ENCODE measurements at regions not wholly inside any gene's neighbourhood (a gene's known extent, or its start where the extent isn't known, plus 50 kb on each side); places are given as distances from the start of the nearest gene placed in this dataset.

DNA sequence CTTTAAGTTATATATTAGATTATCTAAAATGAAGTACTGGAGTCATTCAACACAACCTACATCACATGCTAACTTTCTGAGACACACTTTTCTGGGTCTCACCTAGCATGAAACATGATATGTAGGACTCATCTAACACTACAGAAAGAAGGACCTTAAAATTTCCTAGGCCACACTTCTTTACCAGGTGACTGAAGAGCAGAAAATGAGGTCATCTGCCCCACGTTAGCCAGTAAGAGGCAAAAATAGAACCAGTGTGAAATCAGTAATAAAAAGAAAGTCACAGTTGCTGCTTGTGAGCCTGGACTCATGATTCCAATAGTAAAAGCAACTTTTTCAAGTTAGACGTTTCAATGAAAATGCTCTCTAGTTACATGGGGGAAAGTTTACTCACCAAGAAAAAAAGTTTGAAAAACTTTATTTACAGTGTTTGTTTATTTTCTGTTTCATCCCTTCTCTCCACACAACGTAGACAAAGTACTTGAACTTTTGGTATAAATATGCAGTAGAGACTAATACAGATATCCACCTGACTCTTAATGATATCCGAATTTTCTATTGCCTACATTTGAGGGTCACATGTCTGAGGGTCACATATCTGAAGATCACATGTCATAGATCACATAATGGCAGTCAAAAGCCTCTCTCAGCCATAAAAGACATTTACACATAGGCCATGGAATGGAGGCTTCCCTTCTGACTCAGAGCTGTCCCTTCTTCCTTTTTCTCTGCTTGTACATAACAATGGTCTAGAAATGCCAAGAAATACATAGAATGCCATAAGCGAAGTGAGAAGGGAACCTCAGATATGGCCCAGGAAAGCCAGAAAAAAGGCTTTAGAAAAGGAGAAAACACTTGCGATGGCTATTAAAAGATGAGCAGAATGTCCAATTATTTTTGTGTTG, 362.9 kb downstream of the ZEB2 start:
- no peak for DNase-seq (ENCODE audit: low spot score)

DNA sequence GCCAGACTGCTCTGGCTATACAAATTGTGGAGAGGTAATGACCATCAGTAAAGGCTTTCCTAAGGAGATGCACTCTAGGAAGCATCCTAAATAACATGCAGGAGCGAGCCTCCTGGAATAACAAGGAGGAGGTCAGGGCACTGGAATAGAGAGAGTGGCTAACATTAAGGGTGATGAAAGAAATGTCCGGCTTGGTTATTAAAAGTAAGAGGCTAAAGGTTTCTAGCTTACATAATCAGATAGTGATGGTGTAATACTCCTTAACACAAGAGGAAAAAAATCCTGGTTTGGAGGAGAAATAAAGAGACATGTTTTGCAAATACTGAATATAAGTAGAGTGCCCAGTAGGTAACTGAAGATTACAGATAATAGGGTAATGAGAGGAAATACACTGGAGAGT, 365.7 kb downstream of the ZEB2 start:
- DNase-seq (ENCODE audit: low spot score) = no peak

DNA sequence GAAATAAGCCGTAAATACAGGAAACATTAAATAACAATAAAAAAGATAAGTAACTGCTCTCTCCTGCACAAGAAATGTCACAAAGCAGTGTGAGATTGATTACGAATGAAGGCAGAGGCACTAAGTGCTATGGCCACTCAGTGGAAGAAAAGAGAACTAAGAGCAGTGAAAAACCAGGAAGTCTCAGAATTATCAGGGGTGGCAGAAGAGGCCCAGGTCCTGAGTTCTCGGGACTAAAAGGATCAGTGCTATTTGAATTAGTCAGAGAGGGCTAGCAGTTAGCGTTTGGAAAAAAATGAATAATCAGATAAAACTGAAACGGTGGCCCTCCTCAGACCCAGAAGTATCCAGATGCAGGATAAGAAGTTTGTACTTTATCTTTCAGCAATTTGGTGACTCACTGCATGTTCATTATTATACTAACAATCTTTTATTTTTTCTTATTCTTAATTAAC, 367.1 kb downstream of the ZEB2 start:
- no peak for DNase-seq (ENCODE audit: low spot score)

DNA sequence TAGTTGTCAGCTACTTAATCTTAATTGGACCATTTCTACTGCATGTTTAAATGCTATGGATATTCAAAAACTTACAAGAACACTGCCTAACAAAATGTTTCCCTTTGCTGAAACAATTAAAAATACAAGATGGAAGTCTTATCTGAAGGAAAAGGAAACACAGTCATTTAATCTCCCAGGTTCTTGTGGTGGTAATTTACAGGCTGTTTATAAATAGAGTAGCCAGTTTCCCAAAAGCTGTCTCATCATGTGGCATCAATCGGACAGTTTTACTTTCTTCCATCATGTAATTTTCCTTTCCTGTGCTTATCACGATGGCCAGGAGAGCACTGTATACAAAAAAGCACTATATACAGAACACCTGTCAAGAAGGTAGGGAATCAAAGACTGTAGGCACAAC, 368.1 kb downstream of the ZEB2 start:
- no peak for DNase-seq (ENCODE audit: low spot score)

DNA sequence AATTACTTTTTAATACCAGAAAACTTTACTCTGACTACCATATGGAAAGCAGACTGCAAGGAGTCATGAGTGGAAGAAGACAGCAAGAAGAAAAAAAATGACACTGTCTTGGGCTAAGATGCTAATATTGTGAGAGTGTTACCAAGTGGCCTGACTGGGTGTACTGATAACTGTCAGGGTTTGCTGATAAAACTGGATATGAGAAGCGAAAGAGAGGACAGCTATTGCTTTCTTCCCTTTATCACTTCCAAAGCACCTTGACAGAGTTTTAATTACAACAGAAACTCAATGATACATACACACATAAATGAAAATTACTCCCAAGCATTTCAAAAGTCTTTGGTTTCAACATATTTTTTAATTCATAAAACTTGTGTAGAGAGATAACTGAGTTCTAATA, 368.5 kb downstream of the ZEB2 start:
- no peak for DNase-seq (ENCODE audit: low spot score)

DNA sequence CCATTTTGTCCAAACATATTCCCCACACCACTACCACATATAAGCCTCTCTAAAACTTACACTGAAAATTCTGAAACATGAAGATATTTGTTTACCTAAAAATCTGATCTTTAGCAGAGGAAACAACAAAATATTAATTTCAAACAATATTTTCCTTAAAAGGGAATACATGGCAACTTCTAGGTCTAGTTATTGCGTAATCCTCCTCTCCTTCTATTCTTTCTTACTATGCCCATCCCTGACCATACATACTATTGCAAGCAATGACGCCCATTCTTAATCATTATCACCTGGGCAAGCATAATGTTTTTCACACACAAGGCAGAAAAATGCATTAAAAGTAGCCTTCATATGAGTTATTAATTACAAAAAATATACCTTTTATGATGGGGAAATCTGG, 372.6 kb downstream of the ZEB2 start:
- DNase-seq (ENCODE audit: low spot score) = no peak

DNA sequence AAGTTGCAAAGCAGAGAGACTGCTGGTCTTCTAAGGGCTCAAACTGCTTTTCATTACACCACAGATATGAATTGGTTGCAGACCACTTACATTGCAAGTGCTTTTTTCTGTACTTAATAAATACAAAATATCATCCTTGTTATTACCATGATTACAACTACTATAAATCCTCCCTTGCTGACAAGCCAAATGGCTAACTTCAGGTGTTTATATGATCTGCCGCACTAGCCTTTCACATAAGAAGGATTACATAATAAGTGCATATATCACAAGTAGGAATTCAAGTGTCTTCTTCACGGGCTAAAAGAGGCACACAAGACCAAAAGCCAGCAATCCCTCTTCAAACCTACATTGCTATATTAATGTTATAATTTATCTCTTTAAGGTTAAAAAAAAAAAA, 373.0 kb downstream of the ZEB2 start:
- no peak for DNase-seq (ENCODE audit: low spot score)

DNA sequence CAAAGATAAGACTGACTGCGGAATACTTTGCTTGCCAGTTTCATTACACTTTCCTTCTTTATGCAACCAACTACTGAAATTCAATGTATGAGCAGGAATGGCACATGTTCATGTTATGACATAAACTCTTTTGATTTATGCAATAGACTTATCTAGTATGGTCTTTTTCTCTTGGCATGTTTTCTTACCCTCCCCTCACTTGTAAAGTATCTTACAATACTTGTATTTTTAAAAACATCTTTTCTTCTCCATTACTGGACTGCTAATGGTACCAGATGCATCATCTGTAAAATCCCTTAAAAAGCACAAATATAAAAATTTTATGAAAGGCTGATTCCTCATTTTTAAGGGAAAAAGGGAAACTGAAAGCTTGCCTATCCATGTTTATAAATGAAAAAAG, 373.8 kb downstream of the ZEB2 start:
- no peak for DNase-seq (ENCODE audit: low spot score)

DNA sequence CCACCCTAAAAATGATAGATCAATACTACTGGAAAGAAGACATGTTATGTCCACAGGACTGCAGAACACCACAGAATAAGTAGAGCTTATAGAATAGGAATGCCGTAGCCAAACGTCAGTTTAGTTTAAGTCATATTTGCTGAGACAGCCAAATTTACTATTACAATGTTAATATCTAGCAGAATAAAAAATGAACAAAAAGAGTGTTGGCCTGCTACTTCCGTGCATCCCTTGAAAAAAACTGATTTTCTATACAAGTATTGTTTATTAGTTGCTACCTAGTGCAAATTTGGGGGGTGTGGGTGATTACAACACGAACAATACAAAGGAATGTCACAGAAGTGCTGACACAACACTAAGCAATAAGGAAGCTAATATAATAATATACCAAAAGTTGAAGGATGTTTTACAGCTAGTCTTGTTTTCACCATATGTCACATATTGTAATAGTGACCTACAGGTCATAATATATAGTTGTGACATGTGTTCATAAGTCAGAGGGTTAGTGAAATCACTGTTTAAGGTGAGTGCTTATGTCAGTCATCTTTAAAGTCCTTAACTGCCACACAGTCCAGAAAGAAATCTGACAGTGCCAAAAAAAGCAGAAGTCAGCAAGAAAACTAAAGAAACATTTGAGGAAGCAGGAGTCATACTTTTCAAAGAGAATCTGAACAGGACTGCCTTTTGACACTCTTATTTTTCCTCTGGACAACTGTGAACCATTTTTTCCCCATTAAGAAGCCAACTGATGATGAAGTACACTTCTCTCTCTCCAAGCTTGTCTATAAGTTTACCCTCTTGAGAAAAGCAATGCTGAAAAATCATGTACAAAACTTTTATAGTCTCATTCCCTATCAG, 376.4 kb downstream of the ZEB2 start:
- no peak for DNase-seq (ENCODE audit: low spot score)

DNA sequence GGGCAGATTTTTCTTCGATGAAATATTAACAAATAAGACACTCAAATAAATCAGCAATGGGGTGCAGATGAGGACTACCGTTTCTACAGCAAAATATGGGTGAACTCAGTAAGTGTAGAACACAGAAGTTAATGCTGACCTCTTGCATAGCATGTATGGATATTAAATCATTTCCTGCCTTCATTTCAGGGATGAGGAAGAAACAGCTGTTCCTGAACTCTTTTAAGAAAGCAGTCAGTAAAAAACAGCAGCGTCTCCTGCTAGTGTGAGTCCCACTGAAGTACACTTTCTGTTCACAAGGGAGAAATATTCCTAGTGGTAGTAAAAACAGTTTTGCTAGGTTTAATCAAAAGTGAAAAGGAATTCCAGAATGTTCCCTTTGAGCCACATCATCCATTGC, 379.0 kb downstream of the ZEB2 start:
- no peak for DNase-seq (ENCODE audit: low spot score)

DNA sequence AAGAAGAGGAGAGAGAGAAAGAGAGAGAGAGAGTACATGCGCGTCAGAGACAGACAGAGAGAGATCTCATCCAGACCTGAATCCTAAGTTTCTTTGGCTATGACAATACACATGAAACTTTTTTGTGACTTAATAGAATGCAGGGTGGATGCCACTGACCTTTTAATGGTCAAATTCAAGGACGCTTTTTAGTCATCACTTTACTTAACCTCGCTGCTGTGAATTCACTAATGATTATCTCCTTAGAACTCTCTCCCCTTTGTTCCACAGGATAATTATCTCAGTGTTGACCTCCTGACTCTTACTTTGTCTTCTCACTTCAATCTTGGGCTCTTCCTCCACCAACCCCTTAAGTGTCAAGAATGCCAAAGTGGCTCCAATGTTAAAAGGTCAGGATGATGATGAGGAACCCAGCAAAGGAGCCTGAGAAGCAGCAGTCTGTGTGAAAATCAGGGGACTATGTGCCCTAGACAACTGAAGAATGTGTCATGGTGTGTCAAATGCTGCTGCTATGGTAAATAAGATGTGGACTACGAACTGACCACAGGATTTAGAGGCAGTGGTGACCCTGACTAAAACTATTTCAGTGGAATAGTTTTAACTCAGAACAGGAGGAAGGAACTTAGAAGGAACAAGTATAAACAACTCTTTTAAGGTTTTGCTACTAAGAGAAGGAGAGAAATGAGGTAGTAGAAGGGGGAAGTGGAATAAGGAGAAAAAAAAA, 382.1 kb downstream of the ZEB2 start:
- DNase-seq (ENCODE audit: low spot score) = no peak

DNA sequence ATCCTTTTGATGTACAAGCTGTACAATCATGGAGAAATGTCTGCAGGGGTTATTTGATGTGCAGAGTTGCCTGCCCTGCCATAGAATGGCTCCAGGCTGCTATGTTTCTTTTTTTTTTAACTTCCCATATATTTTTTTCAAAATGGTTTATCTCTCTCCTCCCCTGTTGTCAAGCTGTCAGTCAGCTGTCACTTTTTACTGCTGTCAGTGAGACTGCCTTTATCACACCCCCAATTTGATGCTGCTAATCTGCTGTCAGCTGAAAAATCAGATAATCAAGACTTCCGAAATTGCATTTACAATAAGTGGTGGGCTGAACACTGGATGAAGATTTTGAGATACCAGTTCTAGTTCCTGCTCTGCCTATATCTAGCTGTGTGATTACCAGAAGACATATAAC, 382.6 kb downstream of the ZEB2 start:
- DNase-seq (ENCODE audit: low spot score) = no peak

DNA sequence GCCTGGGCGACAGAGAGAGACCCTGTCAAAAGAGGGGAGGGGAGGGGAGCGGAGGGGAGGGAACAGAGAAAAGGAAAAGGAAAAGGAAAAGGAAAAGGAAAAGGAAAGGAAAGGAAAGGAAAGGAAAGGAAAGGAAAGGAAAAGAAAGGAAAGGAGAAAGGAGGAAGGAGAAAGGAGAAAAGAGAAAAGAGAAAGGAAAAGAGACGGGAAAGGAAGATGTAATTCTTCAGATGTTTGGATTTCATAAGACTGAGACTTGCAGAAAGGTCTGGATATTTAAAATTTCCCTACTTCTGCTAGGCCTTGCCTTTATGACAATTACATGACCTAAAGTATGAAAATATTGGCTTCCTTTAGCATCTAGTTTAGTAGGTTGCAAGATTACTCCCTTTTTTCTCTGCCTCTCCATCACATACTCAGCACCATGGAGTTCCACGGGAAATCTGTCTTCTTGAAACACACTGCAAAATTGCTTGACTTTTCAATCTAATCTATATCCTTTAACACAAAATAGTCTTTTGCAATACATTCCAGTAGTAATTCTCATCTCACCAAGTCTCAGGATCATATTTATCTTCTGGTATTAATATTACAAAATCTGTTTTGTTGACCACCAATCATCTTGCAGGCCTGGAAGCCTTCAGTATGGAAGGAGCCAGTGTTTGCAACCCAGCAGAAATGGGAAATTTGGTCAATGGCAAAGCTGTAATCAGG, 383.5 kb downstream of the ZEB2 start:
- no peak for DNase-seq (ENCODE audit: low spot score)

DNA sequence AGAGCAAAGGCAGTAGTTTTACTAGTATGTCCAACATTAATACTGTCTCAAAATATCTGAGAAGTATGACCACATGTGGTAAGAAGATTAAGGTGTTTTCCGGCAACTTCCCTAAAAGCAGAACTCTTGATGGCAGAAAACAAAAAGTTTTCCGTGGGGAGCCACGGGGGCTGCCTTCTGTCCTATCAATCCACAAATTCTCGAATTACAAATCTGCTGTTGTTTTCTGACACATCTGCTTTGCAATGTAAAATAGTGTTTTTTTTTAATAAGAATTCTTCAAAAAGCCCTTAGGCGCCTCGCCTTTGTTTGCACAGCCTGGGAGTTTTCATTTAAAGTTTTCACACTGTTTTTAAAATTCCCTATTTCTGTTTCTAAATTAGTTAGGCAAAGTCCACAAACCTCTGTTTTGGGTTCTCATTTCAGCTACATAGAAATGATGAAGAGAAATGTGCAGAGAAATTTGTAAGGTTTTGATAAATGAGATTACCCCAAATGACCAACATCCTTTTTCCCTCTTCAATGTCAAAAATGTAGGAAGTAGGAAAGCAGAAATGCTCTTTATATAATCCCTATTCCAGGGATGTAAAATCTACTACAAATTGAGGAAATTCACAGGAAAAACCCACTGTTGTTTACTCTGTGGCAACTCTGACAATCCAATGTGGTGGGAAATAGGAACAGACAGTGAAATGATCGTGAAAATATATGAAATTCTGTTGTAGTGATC, 385.8 kb downstream of the ZEB2 start:
- DNase-seq (ENCODE audit: low spot score) = no peak

DNA sequence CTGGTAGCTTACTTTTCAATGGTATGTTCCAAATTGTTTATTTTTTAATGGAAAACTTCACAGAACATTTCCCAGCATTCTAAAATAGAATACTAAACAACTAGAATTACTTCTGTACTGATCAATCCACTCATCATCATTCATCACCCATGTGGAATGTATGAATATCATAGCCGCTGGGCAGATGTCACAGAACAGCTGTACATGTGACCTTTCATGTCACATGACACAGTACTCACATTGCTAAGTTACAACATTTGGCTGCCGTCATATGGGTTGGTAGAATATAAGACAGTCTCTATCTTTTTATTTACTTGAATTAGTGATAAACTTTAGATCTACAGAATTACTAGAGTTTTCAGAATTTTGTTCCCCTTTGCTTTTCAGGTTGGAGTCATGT, 387.6 kb downstream of the ZEB2 start:
- DNase-seq (ENCODE audit: low spot score) = peak; percentile 42

DNA sequence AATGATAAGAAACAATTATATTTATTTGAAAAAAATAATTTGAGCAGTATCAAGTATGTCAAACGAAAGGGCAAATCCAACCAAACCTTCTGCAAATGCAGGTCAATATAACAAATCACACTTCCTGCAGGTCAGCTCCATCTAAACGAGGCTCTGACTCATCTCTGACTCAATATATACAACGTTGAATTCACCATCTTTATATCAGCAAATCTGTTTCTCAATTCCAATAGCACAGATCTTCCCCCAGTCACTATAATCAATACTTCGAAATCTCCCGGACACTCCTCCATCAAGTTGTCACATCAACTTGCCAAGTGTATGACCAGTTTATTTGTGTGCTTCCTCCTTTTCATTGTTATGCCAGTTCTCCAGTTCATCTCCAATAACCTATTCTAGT, 388.9 kb downstream of the ZEB2 start:
- DNase-seq (ENCODE audit: low spot score) = peak; percentile 43

DNA sequence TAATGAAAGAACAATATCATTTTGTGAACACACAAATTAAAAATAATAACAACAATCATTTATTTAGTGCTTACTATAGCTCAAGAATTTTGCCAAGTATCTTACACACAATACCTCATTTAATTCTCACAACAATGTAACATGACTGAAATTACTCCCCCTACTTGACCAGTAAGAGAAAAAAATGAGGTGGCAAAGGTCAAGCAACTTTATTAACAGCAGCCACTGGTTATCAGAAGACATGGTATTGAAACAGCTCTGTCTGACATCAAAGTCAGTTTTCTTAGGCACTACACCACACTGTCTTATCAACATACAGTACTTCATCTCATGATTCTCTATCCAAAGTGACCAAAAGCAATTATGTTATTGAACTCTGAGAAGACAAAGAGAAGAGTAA, 389.4 kb downstream of the ZEB2 start:
- DNase-seq (ENCODE audit: low spot score) = no peak

DNA sequence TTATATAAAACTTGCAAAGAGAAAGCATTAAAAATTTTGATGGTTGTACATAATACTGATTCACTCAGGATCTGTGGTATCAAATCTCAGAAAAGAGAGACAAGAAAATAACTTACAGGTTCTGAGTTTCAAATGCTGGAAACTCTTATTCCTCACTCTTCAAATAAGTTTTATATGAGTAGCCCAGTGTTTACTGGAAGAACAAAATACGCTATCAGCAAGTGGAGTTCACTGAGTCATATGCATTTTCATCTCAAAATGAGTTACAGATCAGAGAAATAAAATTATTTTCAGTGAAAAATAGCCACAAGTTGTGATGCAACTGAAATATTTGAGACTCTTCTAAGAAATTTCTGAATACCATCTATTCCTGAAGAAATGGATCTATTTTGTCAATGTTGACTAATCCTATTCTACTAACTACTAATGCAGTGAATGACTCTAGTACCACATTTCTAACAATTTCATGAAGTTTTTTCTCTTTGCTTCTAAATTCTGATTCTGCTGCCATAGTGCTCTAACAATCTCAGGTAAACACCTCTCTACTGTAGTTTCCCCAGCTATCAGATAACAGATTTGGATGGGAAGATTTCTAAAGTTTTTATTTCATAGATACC, 391.7 kb downstream of the ZEB2 start:
- no peak for DNase-seq (ENCODE audit: low spot score)

DNA sequence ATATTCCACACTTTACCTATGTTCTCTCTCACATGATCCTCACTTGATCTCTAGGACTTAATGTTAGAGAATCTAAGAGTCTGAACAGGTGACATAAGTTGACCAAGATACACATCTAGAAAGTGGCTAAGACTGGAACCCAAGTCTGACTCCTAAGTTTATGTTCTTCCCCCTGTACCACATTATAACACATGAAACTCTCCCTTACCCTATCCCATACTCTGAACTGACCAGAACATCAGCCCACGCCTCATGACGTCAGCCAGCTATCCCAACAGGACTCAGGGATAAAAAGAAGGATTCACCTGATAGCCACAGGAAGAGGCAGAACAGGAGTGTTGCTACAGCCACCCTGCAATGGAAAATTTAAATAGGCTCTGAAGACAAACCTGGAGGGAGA, 392.2 kb downstream of the ZEB2 start:
- DNase-seq (ENCODE audit: low spot score) = no peak

DNA sequence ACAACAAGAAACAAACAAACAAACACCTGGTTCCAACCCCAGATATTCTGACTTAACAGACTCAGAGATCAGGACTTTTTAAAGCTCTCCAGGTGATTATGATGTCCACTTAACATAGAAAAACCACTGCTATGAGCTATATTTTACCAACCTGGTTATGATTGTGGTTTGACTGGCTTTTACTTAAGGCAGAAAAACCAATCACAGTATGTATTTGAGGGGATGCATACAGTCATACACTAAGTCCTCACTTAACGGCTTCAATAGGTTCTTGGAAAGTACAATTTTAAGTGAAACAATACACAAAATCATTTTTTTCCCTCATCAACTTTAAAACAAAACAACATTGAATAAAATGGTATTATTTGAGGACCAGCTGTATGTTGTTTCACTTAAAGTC, 393.6 kb downstream of the ZEB2 start:
- no peak for DNase-seq (ENCODE audit: low spot score)

DNA sequence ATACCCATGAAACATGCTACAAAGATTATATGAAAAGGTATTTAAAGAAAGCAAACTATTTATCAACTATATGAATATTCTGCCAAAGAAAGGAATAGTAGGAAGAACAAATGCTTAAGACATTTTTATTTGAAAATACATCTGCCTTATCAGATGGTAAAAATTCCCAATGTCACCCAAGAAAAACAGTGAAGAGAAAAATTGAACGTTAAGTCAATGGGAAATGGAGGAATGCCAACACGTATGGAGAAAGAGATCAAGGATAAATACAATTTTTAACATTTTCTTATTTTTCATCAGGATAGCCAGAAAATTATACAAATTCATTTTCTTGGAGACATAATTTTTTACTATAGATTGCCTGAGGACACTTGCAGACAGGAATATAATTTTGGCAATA, 394.2 kb downstream of the ZEB2 start:
- no peak for DNase-seq (ENCODE audit: low spot score)

All from RKO (cell line).